ENCODE measurements at regions not wholly inside any gene's neighbourhood (a gene's known extent, or its start where the extent isn't known, plus 50 kb on each side); places are given as distances from the start of the nearest gene placed in this dataset.

DNA sequence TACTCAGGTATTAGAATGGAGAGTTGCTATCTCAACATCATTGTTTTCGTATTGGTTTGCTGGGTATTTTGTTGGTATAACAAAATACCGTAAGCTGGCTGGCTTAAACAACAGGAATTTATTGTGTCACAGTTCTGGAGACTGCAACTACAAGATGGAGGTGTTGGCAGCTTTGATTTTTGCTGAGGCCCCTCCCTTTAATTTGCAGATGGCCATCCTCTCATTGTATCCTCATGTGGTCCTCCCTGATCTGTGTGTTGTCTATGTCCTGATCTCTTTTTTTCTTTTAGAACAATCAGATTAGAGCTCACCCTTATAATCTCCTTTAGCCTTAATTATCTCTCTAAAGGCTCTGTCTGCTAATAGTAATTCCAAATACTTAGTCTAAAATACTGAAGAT, 299.8 kb upstream of the GOLIM4 start:
- Mint-ChIP-seq H3K27ac (ENCODE audit: unreplicated experiment) (no peak overlapping the region), H3K4me1 (ENCODE audit: low read depth) (no peaks in the 10 kb centered on the region), H3K9me3 (ENCODE audit: low read depth) (no peaks in the 10 kb centered on the region), H3K4me3 (ENCODE audit: unreplicated experiment) (no peak overlapping the region), H3K27me3 (ENCODE audit: low read depth) (no peaks in the 10 kb centered on the region), H3K36me3 (ENCODE audit: low read depth) (no peaks in the 10 kb centered on the region)
- TF ChIP-seq, protein P1, sequence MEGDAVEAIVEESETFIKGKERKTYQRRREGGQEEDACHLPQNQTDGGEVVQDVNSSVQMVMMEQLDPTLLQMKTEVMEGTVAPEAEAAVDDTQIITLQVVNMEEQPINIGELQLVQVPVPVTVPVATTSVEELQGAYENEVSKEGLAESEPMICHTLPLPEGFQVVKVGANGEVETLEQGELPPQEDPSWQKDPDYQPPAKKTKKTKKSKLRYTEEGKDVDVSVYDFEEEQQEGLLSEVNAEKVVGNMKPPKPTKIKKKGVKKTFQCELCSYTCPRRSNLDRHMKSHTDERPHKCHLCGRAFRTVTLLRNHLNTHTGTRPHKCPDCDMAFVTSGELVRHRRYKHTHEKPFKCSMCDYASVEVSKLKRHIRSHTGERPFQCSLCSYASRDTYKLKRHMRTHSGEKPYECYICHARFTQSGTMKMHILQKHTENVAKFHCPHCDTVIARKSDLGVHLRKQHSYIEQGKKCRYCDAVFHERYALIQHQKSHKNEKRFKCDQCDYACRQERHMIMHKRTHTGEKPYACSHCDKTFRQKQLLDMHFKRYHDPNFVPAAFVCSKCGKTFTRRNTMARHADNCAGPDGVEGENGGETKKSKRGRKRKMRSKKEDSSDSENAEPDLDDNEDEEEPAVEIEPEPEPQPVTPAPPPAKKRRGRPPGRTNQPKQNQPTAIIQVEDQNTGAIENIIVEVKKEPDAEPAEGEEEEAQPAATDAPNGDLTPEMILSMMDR (IDR thresholded peaks at IDR 0.05) = no peak
- DNase-seq (ENCODE audit: low spot score) = no peak

DNA sequence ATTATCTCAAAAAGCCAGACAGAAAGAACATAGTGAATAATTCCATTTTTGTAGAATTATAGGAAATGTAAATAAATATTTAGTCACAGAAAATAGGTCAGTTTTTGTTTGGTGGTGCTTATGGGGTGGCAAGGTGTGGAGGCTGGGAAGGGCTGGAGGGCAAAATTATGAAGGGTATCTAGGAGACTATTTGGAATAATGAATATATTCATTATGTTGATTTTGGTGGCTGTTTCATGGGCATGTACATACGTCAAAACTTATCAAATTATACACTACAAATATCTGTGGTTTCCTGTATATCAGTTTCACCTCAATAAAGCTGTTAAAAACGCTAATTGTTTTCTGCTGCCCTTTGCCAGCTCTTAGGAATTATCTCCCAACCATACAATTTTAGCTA, 298.7 kb upstream of the GOLIM4 start:
- Mint-ChIP-seq H3K4me1 (ENCODE audit: low read depth) (no peaks in the 10 kb centered on the region), H3K9me3 (ENCODE audit: low read depth) (peaks cover 4% of the 10 kb centered on the region), H3K36me3 (ENCODE audit: low read depth) (peaks cover 2% of the 10 kb centered on the region), H3K27ac (ENCODE audit: unreplicated experiment) (no peak overlapping the region), H3K27me3 (ENCODE audit: low read depth) (no peaks in the 10 kb centered on the region), H3K4me3 (ENCODE audit: unreplicated experiment) (no peak overlapping the region)
- DNase-seq (ENCODE audit: low spot score) = no peak
- TF ChIP-seq, protein P1 (IDR thresholded peaks at IDR 0.05) = no peak

DNA sequence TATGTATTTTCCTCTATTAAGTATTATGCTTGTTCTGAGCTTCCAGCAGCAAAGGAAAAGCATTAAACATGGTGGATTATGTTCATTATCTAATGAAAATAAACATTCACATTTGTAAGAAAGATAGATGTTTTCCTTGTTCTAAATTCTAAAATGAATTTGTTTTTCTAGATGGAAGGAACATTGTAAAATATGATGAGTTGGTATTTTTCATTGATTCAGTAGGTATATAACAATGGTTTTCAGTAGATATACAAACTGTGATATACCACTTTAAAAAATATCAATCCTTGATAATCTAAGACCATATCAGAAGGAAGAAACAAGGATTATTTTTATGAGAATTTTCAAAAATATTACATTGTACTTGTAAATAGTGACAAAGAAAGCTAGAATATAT, 290.6 kb upstream of the GOLIM4 start:
- Mint-ChIP-seq H3K27ac (ENCODE audit: unreplicated experiment) (no peak overlapping the region), H3K27me3 (ENCODE audit: low read depth) (no peaks in the 10 kb centered on the region), H3K9me3 (ENCODE audit: low read depth) (peaks cover 30% of the 10 kb centered on the region), H3K36me3 (ENCODE audit: low read depth) (peaks cover 2% of the 10 kb centered on the region), H3K4me3 (ENCODE audit: unreplicated experiment) (no peak overlapping the region), H3K4me1 (ENCODE audit: low read depth) (no peaks in the 10 kb centered on the region)
- TF ChIP-seq, protein P1 (IDR thresholded peaks at IDR 0.05) = no peak
- DNase-seq (ENCODE audit: low spot score) = no peak

DNA sequence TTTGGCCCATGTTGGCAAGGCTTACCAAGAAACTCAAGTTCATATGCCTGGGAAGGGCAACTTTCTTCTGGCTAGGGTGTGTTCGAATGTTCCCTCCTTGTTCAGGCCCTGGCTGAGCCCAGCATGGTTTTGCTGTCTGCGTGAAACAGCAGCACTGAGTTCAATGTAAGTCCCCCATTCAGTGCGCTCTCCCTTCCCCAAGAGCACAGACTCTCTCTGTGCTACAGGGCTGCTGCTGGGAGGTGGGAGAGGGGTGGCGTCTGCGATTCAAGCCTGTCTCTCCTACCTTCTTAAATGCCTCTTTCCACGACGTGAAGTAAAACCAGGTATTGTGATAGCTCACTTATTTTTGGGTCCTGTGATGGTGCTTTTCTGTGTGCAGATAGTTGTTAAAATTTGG, 289.3 kb upstream of the GOLIM4 start:
- Mint-ChIP-seq H3K36me3 (ENCODE audit: low read depth) (peaks cover 1% of the 10 kb centered on the region), H3K27ac (ENCODE audit: unreplicated experiment) (no peak overlapping the region), H3K4me3 (ENCODE audit: unreplicated experiment) (no peak overlapping the region), H3K9me3 (ENCODE audit: low read depth) (peaks cover 28% of the 10 kb centered on the region), H3K4me1 (ENCODE audit: low read depth) (no peaks in the 10 kb centered on the region), H3K27me3 (ENCODE audit: low read depth) (no peaks in the 10 kb centered on the region)
- TF ChIP-seq, protein P1 (IDR thresholded peaks at IDR 0.05) = no peak
- no peak for DNase-seq (ENCODE audit: low spot score)

DNA sequence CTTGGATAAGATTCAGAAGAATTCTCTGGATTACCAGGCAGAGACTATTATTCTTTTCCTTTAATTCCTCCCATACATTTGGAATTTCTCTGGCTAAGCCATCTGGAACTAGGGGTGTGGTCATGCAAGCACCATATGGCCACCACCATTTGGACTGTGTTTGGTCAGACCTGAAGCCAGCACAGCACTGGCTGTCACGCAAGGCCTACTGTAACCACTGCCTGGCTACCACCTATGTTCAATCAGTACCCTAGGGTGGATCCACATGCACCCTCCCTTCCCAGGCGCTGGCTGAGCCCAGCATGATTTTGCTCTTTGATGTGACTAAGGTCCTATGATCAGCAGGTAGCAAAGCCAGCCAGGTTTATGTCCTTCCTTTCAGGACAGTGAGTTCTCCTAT, 287.8 kb upstream of the GOLIM4 start:
- H3K27me3 Mint-ChIP-seq (ENCODE audit: low read depth) = no peaks in the 10 kb centered on the region

More for the DNA sequence above, 287.8 kb upstream of the GOLIM4 start:
- DNase-seq (ENCODE audit: low spot score) = no peak
- peaks cover 24% of the 10 kb centered on the region for H3K9me3 Mint-ChIP-seq (ENCODE audit: low read depth)
- H3K27ac Mint-ChIP-seq (ENCODE audit: unreplicated experiment) = no peak overlapping the region
- no peak overlapping the region for H3K4me3 Mint-ChIP-seq (ENCODE audit: unreplicated experiment)
- TF ChIP-seq, protein P1 (IDR thresholded peaks at IDR 0.05) = no peak
- H3K4me1 Mint-ChIP-seq (ENCODE audit: low read depth) = no peaks in the 10 kb centered on the region
- no peaks in the 10 kb centered on the region for H3K36me3 Mint-ChIP-seq (ENCODE audit: low read depth)
